Hematopoietic multipotent progenitor cell treated with erythropoietin and hydrocortisone succinate and interleukin-3 and kit ligand, for 17 days (in vitro differentiated cells): ENCODE measurements at regions not wholly inside any gene's neighbourhood (a gene's known extent, or its start where the extent isn't known, plus 50 kb on each side); places are given as distances from the start of the nearest gene placed in this dataset.
"Not testable (repeated sequence)": the region's sequence is repeated elsewhere in the genome, so short reads cannot be mapped to it uniquely, and the experiment has no call there.

Source experiments
- DNase-seq: peaks from one replicate; pipeline ENCODE4 v3.0.0-alpha.2; 2015; ENCODE audit warnings: low spot score

- no peak for DNase-seq
Observed at GRCh38 chr6:122180132-122180531, 219.3 kb upstream of the HSF2 start.

GRCh38 chr6:122182061-122182460, 217.4 kb upstream of the HSF2 start:
- DNase-seq: no peak

GRCh38 chr6:122184401-122184827, 215.0 kb upstream of the HSF2 start:
- DNase-seq: no peak

- DNase-seq: not testable (repeated sequence)
Observed at GRCh38 chr6:122185458-122185857, 214.0 kb upstream of the HSF2 start.

GRCh38 chr6:122187186-122187585, 212.3 kb upstream of the HSF2 start:
- no peak for DNase-seq

- no peak for DNase-seq
Observed at GRCh38 chr6:122198922-122199321, 200.5 kb upstream of the HSF2 start.

GRCh38 chr6:122200440-122200839, 199.0 kb upstream of the HSF2 start:
- no peak for DNase-seq

- no peak for DNase-seq
Observed at GRCh38 chr6:122202576-122203137, 196.8 kb upstream of the HSF2 start.

GRCh38 chr6:122207061-122207460, 192.4 kb upstream of the HSF2 start:
- no peak for DNase-seq

GRCh38 chr6:122207794-122208193, 191.7 kb upstream of the HSF2 start:
- DNase-seq: no peak

GRCh38 chr6:122214605-122215318, 184.7 kb upstream of the HSF2 start:
- DNase-seq: no peak

- no peak for DNase-seq
Observed at GRCh38 chr6:122220254-122220653, 179.2 kb upstream of the HSF2 start.

- no peak for DNase-seq
Observed at GRCh38 chr6:122222761-122223160, 176.7 kb upstream of the HSF2 start.

GRCh38 chr6:122223251-122223650, 176.2 kb upstream of the HSF2 start:
- DNase-seq: no peak

GRCh38 chr6:122238861-122239260, 160.6 kb upstream of the HSF2 start:
- no peak for DNase-seq

- no peak for DNase-seq
Observed at GRCh38 chr6:122246906-122247658, 152.4 kb upstream of the HSF2 start.

GRCh38 chr6:122248001-122248669, 151.3 kb upstream of the HSF2 start:
- DNase-seq: no peak

GRCh38 chr6:122248844-122249243, 150.6 kb upstream of the HSF2 start:
- no peak for DNase-seq

GRCh38 chr6:122258839-122259238, 140.6 kb upstream of the HSF2 start:
- DNase-seq: no peak

GRCh38 chr6:122264557-122264956, 134.9 kb upstream of the HSF2 start:
- no peak for DNase-seq

GRCh38 chr6:122265755-122266154, 133.7 kb upstream of the HSF2 start:
- no peak for DNase-seq

- no peak for DNase-seq
Observed at GRCh38 chr6:122268394-122268793, 131.1 kb upstream of the HSF2 start.

GRCh38 chr6:122276637-122277036, 122.8 kb upstream of the HSF2 start:
- no peak for DNase-seq
